ENCODE measurements at regions not wholly inside any gene's neighbourhood (a gene's known extent, or its start where the extent isn't known, plus 50 kb on each side); places are given as distances from the start of the nearest gene placed in this dataset.

GRCh38 chr21:27975514-27975913 is 1008.6 kb upstream of the ADAMTS5 start:
- no peak for TF ChIP-seq POLR2A (IDR thresholded peaks at IDR 0.05)
- TF ChIP-seq CTCF (IDR thresholded peaks at IDR 0.05): no peak
- no peak for TF ChIP-seq POLR2AphosphoS5 (IDR thresholded peaks at IDR 0.05)
